Rectal smooth muscle tissue (tissue), 1 donor: ENCODE measurements at regions not wholly inside any gene's neighbourhood (a gene's known extent, or its start where the extent isn't known, plus 50 kb on each side); places are given as distances from the start of the nearest gene placed in this dataset.

Experiments used
- H3K27ac ChIP-seq: one replicate; pipeline ENCODE4 v1.7.0; 2013; ENCODE audit warnings: low read depth, low read length, inconsistent platforms
- H3K27me3 ChIP-seq: one replicate; pipeline ENCODE4 v1.7.0; 2013; ENCODE audit warnings: low read length; ENCODE audit not compliant: control insufficient read depth, insufficient read depth
- H3K36me3 ChIP-seq: one replicate; pipeline ENCODE4 v1.7.0; 2013; ENCODE audit warnings: low read length; ENCODE audit not compliant: control insufficient read depth, insufficient read depth
- H3K4me1 ChIP-seq: one replicate; pipeline ENCODE4 v1.7.0; 2013; ENCODE audit warnings: low read length; ENCODE audit not compliant: control insufficient read depth, insufficient read depth
- H3K4me3 ChIP-seq: one replicate; pipeline ENCODE4 v1.7.0; 2013; ENCODE audit warnings: low read length
- H3K9ac ChIP-seq: one replicate; pipeline ENCODE4 v1.7.0; 2013; ENCODE audit warnings: low read length

DNA sequence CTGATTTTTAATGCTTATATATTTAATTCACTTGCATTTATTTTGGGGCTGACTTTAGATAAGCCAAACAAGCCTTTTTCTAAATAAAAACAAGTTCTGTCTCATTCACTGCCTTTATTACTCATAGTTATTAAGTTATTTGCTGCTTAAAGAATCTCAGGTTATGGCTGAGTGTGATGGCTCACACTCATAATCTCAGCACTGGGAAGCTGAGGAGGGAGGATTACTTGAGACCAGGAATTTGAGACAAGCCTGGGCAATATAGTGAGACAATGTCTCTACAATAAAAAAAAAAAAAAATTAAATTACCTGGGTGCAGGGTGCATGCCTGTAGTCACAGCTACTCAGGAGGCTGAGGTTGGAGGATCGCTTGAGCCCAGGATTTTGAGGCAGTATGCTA lies 85.0 kb upstream of the MAN2A1 start:
- Histone ChIP-seq H3K9ac (no peak overlapping the region), H3K4me3 (no peak overlapping the region), H3K27me3 (no peaks in the 10 kb centered on the region), H3K36me3 (no peaks in the 10 kb centered on the region), H3K27ac (no peak overlapping the region), H3K4me1 (no peaks in the 10 kb centered on the region)

DNA sequence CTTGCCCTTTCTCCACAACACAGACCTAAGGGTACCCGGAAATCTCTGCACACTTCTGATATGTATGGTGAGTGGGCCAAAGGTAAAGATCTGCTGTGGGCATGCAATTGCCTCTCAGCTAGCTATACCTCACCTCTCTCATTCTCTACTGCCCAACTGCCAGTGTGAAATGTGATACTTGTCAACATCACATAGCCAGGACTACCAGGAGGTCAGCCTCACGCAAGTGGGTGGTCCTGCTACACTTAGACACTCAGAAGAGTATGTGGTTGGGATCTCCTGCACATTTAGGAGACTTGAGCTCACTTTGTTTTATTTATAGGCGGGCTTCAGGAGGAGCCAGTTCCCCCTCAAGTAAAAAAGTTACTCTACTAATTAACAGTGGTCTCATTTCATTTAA lies 88.0 kb upstream of the MAN2A1 start:
- Histone ChIP-seq H3K27ac (no peak overlapping the region), H3K4me1 (no peaks in the 10 kb centered on the region), H3K4me3 (no peak overlapping the region), H3K9ac (no peak overlapping the region), H3K27me3 (no peaks in the 10 kb centered on the region), H3K36me3 (no peaks in the 10 kb centered on the region)

GRCh38 chr5:109597893-109598292 lies 91.8 kb upstream of the MAN2A1 start:
- Histone ChIP-seq H3K4me3 (no peak overlapping the region), H3K27me3 (no peaks in the 10 kb centered on the region), H3K4me1 (no peaks in the 10 kb centered on the region), H3K9ac (no peak overlapping the region), H3K27ac (no peak overlapping the region), H3K36me3 (no peaks in the 10 kb centered on the region)

DNA sequence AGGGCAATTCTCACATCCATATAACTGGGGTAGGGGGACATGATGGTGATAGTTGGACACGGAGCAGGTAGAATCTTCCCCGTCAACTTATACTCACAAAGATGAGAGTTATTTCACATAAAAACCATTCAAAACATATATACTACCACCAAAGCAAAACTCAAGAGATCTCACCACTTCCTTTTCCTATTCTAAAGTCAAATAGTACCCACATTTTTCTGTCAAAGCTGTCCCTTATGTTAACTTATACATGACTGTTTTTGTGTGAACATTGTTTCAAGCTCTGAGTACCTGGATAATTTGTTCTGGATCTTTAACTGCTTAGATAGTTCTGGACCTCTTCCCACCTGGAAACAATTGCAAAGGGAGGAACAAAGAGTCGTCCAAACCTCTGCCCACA lies 95.5 kb upstream of the MAN2A1 start:
- Histone ChIP-seq H3K4me1 (no peaks in the 10 kb centered on the region), H3K27ac (no peak overlapping the region), H3K36me3 (no peaks in the 10 kb centered on the region), H3K4me3 (no peak overlapping the region), H3K27me3 (no peaks in the 10 kb centered on the region), H3K9ac (no peak overlapping the region)

- H3K27me3 ChIP-seq: no peaks in the 10 kb centered on the region
- H3K27ac ChIP-seq: no peak overlapping the region
- no peaks in the 10 kb centered on the region for H3K4me1 ChIP-seq
- H3K36me3 ChIP-seq: no peaks in the 10 kb centered on the region
- H3K9ac ChIP-seq: no peak overlapping the region
- H3K4me3 ChIP-seq: no peak overlapping the region
Measured at GRCh38 chr5:109590799-109591198, 98.9 kb upstream of the MAN2A1 start.

- H3K36me3 ChIP-seq: no peaks in the 10 kb centered on the region
- H3K27ac ChIP-seq: no peak overlapping the region
- no peaks in the 10 kb centered on the region for H3K4me1 ChIP-seq
- no peak overlapping the region for H3K9ac ChIP-seq
- no peak overlapping the region for H3K4me3 ChIP-seq
- H3K27me3 ChIP-seq: no peaks in the 10 kb centered on the region
Measured at GRCh38 chr5:109589986-109590385, 99.7 kb upstream of the MAN2A1 start.

DNA sequence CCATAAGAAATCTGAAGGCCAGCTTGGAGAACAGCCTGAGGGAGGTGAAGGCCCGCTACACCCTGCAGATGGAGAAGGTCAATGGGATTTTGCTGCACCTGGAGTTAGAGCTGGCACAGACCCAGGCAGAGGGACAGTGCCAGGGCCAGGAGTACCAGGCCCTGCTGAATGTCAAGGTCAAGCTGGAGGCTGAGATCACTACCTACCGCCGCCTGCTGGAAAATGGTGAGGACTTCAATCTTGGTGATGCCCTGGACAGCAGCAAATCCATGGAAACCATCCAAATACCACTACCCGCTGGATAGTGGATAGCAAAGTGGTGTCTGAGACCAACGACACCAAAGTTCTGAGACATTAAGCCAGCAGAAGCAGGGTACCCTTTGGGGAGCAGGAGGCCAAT lies 100.5 kb upstream of the MAN2A1 start:
- no peaks in the 10 kb centered on the region for H3K27me3 ChIP-seq
- H3K36me3 ChIP-seq: no peaks in the 10 kb centered on the region
- no peak overlapping the region for H3K4me3 ChIP-seq
- H3K4me1 ChIP-seq: no peaks in the 10 kb centered on the region
- H3K9ac ChIP-seq: no peak overlapping the region
- H3K27ac ChIP-seq: no peak overlapping the region

GRCh38 chr5:109588281-109589035 lies 101.3 kb upstream of the MAN2A1 start:
- no peaks in the 10 kb centered on the region for H3K36me3 ChIP-seq
- H3K9ac ChIP-seq: no peak overlapping the region
- no peak overlapping the region for H3K27ac ChIP-seq
- H3K27me3 ChIP-seq: no peaks in the 10 kb centered on the region
- H3K4me1 ChIP-seq: no peaks in the 10 kb centered on the region
- H3K4me3 ChIP-seq: no peak overlapping the region

- Histone ChIP-seq H3K4me3 (no peak overlapping the region), H3K36me3 (no peaks in the 10 kb centered on the region), H3K4me1 (no peaks in the 10 kb centered on the region), H3K9ac (no peak overlapping the region), H3K27me3 (no peaks in the 10 kb centered on the region), H3K27ac (no peak overlapping the region)
Measured at GRCh38 chr5:109584986-109585599, 104.6 kb upstream of the MAN2A1 start.

- H3K4me1 ChIP-seq: no peaks in the 10 kb centered on the region
- H3K9ac ChIP-seq: no peak overlapping the region
- no peak overlapping the region for H3K4me3 ChIP-seq
- no peak overlapping the region for H3K27ac ChIP-seq
- H3K36me3 ChIP-seq: no peaks in the 10 kb centered on the region
- no peaks in the 10 kb centered on the region for H3K27me3 ChIP-seq
Measured at GRCh38 chr5:109580225-109580624, 109.5 kb upstream of the MAN2A1 start.

GRCh38 chr5:109575506-109575905 lies 114.2 kb upstream of the MAN2A1 start:
- no peaks in the 10 kb centered on the region for H3K4me1 ChIP-seq
- no peaks in the 10 kb centered on the region for H3K27me3 ChIP-seq
- H3K36me3 ChIP-seq: no peaks in the 10 kb centered on the region
- H3K9ac ChIP-seq: no peak overlapping the region
- no peak overlapping the region for H3K4me3 ChIP-seq
- H3K27ac ChIP-seq: no peak overlapping the region

- no peak overlapping the region for H3K4me3 ChIP-seq
Measured at GRCh38 chr5:109574985-109575384, 114.7 kb upstream of the MAN2A1 start.

GRCh38 chr5:109573766-109574165 lies 116.0 kb upstream of the MAN2A1 start:
- no peaks in the 10 kb centered on the region for H3K36me3 ChIP-seq
- H3K27me3 ChIP-seq: no peaks in the 10 kb centered on the region
- H3K4me1 ChIP-seq: no peaks in the 10 kb centered on the region
- H3K4me3 ChIP-seq: no peak overlapping the region
- H3K9ac ChIP-seq: no peak overlapping the region
- no peak overlapping the region for H3K27ac ChIP-seq

More at GRCh38 chr5:109574985-109575384, 114.7 kb upstream of the MAN2A1 start:
- Histone ChIP-seq H3K27me3 (no peaks in the 10 kb centered on the region), H3K4me1 (no peaks in the 10 kb centered on the region), H3K9ac (no peak overlapping the region), H3K27ac (no peak overlapping the region), H3K36me3 (no peaks in the 10 kb centered on the region)
